Skeletal muscle satellite cell (primary cell): ENCODE measurements at regions not wholly inside any gene's neighbourhood (a gene's known extent, or its start where the extent isn't known, plus 50 kb on each side); places are given as distances from the start of the nearest gene placed in this dataset.

Source experiments
- H3K27me3 ChIP-seq: 2 replicates; pipeline ENCODE4 v1.7.0; 2013; ENCODE audit warnings: low read length; ENCODE audit not compliant: control insufficient read depth, insufficient read depth
- H3K36me3 ChIP-seq: 2 replicates; pipeline ENCODE4 v1.7.0; 2013; ENCODE audit warnings: mild to moderate bottlenecking, control low read depth, low read length; ENCODE audit not compliant: insufficient read depth
- H3K4me1 ChIP-seq: 2 replicates; pipeline ENCODE4 v1.7.0; 2013; ENCODE audit warnings: low read length; ENCODE audit not compliant: control insufficient read depth, insufficient read depth
- H3K4me2 ChIP-seq: 2 replicates; pipeline ENCODE4 v1.7.0; 2013; ENCODE audit warnings: mild to moderate bottlenecking, low read length
- H3K4me3 ChIP-seq: 2 replicates; pipeline ENCODE4 v1.7.0; 2013; ENCODE audit warnings: low read length
- H3K9ac ChIP-seq: 2 replicates; pipeline ENCODE4 v1.7.0; 2013; ENCODE audit warnings: mild to moderate bottlenecking, low read depth, low read length, moderate library complexity
- H3K9me3 ChIP-seq: replicated peaks from 2 replicates; pipeline ENCODE4 v1.7.0; 2013; ENCODE audit warnings: mild to moderate bottlenecking, control low read depth, low read length

- no peaks in the 10 kb centered on the region for H3K27me3 ChIP-seq
- H3K4me3 ChIP-seq: no peak overlapping the region
- no peak overlapping the region for H3K9ac ChIP-seq
- no peaks in the 10 kb centered on the region for H3K36me3 ChIP-seq
- no peaks in the 10 kb centered on the region for H3K9me3 ChIP-seq
- H3K4me2 ChIP-seq: peak overlapping the region; percentile 19
- peaks cover 21% of the 10 kb centered on the region for H3K4me1 ChIP-seq
Observed at GRCh38 chr14:61125867-61126572, 145.0 kb downstream of the SLC38A6 start.

GRCh38 chr14:61125041-61125866 is 144.2 kb downstream of the SLC38A6 start:
- Histone ChIP-seq H3K9ac (no peak overlapping the region), H3K27me3 (no peaks in the 10 kb centered on the region), H3K36me3 (no peaks in the 10 kb centered on the region), H3K9me3 (no peaks in the 10 kb centered on the region), H3K4me1 (peaks cover 27% of the 10 kb centered on the region), H3K4me2 (no peak overlapping the region), H3K4me3 (no peak overlapping the region)

GRCh38 chr14:61122862-61123261 is 141.8 kb downstream of the SLC38A6 start:
- H3K9ac ChIP-seq: no peak overlapping the region

GRCh38 chr14:61121355-61121787 is 140.3 kb downstream of the SLC38A6 start:
- Histone ChIP-seq H3K27me3 (no peaks in the 10 kb centered on the region), H3K9ac (no peak overlapping the region), H3K36me3 (no peaks in the 10 kb centered on the region), H3K9me3 (no peaks in the 10 kb centered on the region), H3K4me2 (no peak overlapping the region), H3K4me3 (no peak overlapping the region), H3K4me1 (peaks cover 19% of the 10 kb centered on the region)

More at GRCh38 chr14:61122862-61123261, 141.8 kb downstream of the SLC38A6 start:
- peaks cover 22% of the 10 kb centered on the region for H3K4me1 ChIP-seq
- no peak overlapping the region for H3K4me3 ChIP-seq
- H3K36me3 ChIP-seq: no peaks in the 10 kb centered on the region
- no peaks in the 10 kb centered on the region for H3K9me3 ChIP-seq
- no peak overlapping the region for H3K4me2 ChIP-seq
- H3K27me3 ChIP-seq: no peaks in the 10 kb centered on the region

- Histone ChIP-seq H3K27me3 (no peaks in the 10 kb centered on the region), H3K36me3 (no peaks in the 10 kb centered on the region), H3K9me3 (no peaks in the 10 kb centered on the region), H3K4me1 (peaks cover 13% of the 10 kb centered on the region), H3K9ac (no peak overlapping the region), H3K4me2 (peak overlapping the region; percentile 38), H3K4me3 (peak overlapping the region; percentile 6)
Observed at GRCh38 chr14:61120576-61120975, 139.5 kb downstream of the SLC38A6 start.

GRCh38 chr14:61119006-61119405 is 138.0 kb downstream of the SLC38A6 start:
- Histone ChIP-seq H3K27me3 (no peaks in the 10 kb centered on the region), H3K4me2 (no peak overlapping the region), H3K9ac (no peak overlapping the region), H3K4me3 (no peak overlapping the region), H3K9me3 (peaks cover 3% of the 10 kb centered on the region), H3K4me1 (peaks cover 11% of the 10 kb centered on the region), H3K36me3 (no peaks in the 10 kb centered on the region)

- peaks cover 16% of the 10 kb centered on the region for H3K4me1 ChIP-seq
- H3K9ac ChIP-seq: no peak overlapping the region
- H3K36me3 ChIP-seq: no peaks in the 10 kb centered on the region
- H3K4me3 ChIP-seq: no peak overlapping the region
- peaks cover 3% of the 10 kb centered on the region for H3K9me3 ChIP-seq
- no peaks in the 10 kb centered on the region for H3K27me3 ChIP-seq
- no peak overlapping the region for H3K4me2 ChIP-seq
Observed at GRCh38 chr14:61116369-61116768, 135.3 kb downstream of the SLC38A6 start.

- Histone ChIP-seq H3K9ac (no peak overlapping the region), H3K27me3 (no peaks in the 10 kb centered on the region), H3K9me3 (peaks cover 3% of the 10 kb centered on the region), H3K36me3 (no peaks in the 10 kb centered on the region), H3K4me1 (peaks cover 36% of the 10 kb centered on the region), H3K4me3 (no peak overlapping the region), H3K4me2 (no peak overlapping the region)
Observed at GRCh38 chr14:61113561-61114225, 132.6 kb downstream of the SLC38A6 start.

- Histone ChIP-seq H3K9ac (no peak overlapping the region), H3K27me3 (no peaks in the 10 kb centered on the region), H3K4me1 (peaks cover 48% of the 10 kb centered on the region), H3K36me3 (no peaks in the 10 kb centered on the region), H3K4me3 (no peak overlapping the region), H3K4me2 (no peak overlapping the region), H3K9me3 (peaks cover 3% of the 10 kb centered on the region)
Observed at GRCh38 chr14:61112506-61112905, 131.5 kb downstream of the SLC38A6 start.

GRCh38 chr14:61111731-61112130 is 130.7 kb downstream of the SLC38A6 start:
- Histone ChIP-seq H3K9ac (no peak overlapping the region), H3K4me1 (peaks cover 56% of the 10 kb centered on the region), H3K9me3 (peaks cover 3% of the 10 kb centered on the region), H3K4me3 (no peak overlapping the region), H3K4me2 (peak overlapping the region; percentile 34), H3K27me3 (no peaks in the 10 kb centered on the region), H3K36me3 (no peaks in the 10 kb centered on the region)

- no peaks in the 10 kb centered on the region for H3K27me3 ChIP-seq
- H3K9ac ChIP-seq: peak overlapping the region; percentile 27
- H3K4me3 ChIP-seq: no peak overlapping the region
- H3K4me1 ChIP-seq: peaks cover 54% of the 10 kb centered on the region
- peak overlapping the region; percentile 34 for H3K4me2 ChIP-seq
- no peaks in the 10 kb centered on the region for H3K36me3 ChIP-seq
- peaks cover 3% of the 10 kb centered on the region for H3K9me3 ChIP-seq
Observed at GRCh38 chr14:61111209-61111665, 130.2 kb downstream of the SLC38A6 start.
